WTC11 (cell line): ENCODE measurements at regions not wholly inside any gene's neighbourhood (a gene's known extent, or its start where the extent isn't known, plus 50 kb on each side); places are given as distances from the start of the nearest gene placed in this dataset.

Experiments
- ETV6 ChIP-seq: sonication (generic); formaldehyde crosslinking; IDR thresholded peaks from 2 replicates; pipeline ENCODE4 v1.8.1; 2022; ENCODE audit warnings: mild to moderate bottlenecking, missing genetic modification reagents
- FOXJ3 ChIP-seq: sonication (generic); formaldehyde crosslinking; IDR thresholded peaks from 2 replicates; pipeline ENCODE4 v1.9.0; 2021; ENCODE audit warnings: missing genetic modification reagents, mild to moderate bottlenecking, borderline replicate concordance
- NR3C1 ChIP-seq: sonication (generic); formaldehyde crosslinking; conservative IDR thresholded peaks from 2 replicates; pipeline ENCODE4 v1.8.1; 2023; ENCODE audit warnings: low read depth, mild to moderate bottlenecking, missing genetic modification reagents
- RELA ChIP-seq: sonication (generic); formaldehyde crosslinking; IDR thresholded peaks from 2 replicates; pipeline ENCODE4 v1.8.1; 2022; ENCODE audit warnings: missing genetic modification reagents, mild to moderate bottlenecking, borderline replicate concordance
- SMAD3 ChIP-seq: sonication (generic); formaldehyde crosslinking; IDR thresholded peaks from 2 replicates; pipeline ENCODE4 v1.8.0; 2022; ENCODE audit warnings: missing genetic modification reagents, mild to moderate bottlenecking, borderline replicate concordance
- SP1 ChIP-seq: sonication (generic); formaldehyde crosslinking; conservative IDR thresholded peaks from 2 replicates; pipeline ENCODE4 v1.8.1; 2022; ENCODE audit warnings: missing genetic modification reagents
- TF ChIP-seq, protein P1 (sequence below): fragments of 200-600 bp; IDR thresholded peaks from 2 replicates; pipeline ENCODE4 v1.8.0; 2022; ENCODE audit warnings: antibody characterized with exemption
- TF ChIP-seq, protein P2 (sequence below): sonication (generic); formaldehyde crosslinking; IDR thresholded peaks from 2 replicates; pipeline ENCODE4 v1.8.1; 2022; ENCODE audit warnings: mild to moderate bottlenecking, moderate library complexity, missing genetic modification reagents

DNA sequence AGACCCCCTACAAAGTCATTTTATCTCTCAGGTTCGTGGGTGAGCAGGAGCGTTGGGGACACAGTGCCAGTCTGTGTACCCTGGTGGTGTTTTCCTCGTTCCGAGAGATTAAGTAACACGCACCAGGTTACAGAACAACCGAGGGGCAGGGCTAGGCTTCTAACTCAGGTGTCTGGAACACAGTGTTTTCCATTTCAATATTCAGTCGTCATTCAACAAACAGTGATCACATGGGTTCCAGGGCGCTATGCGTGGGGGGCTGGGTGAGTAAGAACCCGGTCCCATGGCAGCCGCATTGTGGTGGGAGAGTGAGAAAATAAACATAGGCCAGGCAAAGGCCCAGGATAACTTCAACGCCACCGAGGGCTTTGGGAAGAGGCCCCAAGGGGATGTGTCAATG, 55.9 kb upstream of the RNU6ATAC start:
- TF ChIP-seq, protein P1, sequence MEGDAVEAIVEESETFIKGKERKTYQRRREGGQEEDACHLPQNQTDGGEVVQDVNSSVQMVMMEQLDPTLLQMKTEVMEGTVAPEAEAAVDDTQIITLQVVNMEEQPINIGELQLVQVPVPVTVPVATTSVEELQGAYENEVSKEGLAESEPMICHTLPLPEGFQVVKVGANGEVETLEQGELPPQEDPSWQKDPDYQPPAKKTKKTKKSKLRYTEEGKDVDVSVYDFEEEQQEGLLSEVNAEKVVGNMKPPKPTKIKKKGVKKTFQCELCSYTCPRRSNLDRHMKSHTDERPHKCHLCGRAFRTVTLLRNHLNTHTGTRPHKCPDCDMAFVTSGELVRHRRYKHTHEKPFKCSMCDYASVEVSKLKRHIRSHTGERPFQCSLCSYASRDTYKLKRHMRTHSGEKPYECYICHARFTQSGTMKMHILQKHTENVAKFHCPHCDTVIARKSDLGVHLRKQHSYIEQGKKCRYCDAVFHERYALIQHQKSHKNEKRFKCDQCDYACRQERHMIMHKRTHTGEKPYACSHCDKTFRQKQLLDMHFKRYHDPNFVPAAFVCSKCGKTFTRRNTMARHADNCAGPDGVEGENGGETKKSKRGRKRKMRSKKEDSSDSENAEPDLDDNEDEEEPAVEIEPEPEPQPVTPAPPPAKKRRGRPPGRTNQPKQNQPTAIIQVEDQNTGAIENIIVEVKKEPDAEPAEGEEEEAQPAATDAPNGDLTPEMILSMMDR, result no peak
- TF ChIP-seq SP1 (CRISPR knock-in tag) (no peak), SMAD3 (CRISPR knock-in tag) (no peak), ETV6 (CRISPR knock-in tag) (no peak), NR3C1 (CRISPR knock-in tag) (no peak), RELA (no peak), FOXJ3 (CRISPR knock-in tag) (no peak)
- TF ChIP-seq, protein P2, sequence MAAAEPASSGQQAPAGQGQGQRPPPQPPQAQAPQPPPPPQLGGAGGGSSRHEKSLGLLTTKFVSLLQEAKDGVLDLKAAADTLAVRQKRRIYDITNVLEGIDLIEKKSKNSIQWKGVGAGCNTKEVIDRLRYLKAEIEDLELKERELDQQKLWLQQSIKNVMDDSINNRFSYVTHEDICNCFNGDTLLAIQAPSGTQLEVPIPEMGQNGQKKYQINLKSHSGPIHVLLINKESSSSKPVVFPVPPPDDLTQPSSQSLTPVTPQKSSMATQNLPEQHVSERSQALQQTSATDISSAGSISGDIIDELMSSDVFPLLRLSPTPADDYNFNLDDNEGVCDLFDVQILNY (CRISPR knock-in tag), result no peak
